ENCODE measurements at regions not wholly inside any gene's neighbourhood (a gene's known extent, or its start where the extent isn't known, plus 50 kb on each side); places are given as distances from the start of the nearest gene placed in this dataset.

GRCh38 chr20:22027423-22027822 lies 322.0 kb downstream of the PAX1 start:
- TF ChIP-seq CTCF (IDR thresholded peaks at IDR 0.05) = no peak
- no peak for TF ChIP-seq POLR2A (IDR thresholded peaks at IDR 0.05)
- no peak for TF ChIP-seq POLR2AphosphoS5 (IDR thresholded peaks at IDR 0.05)
- no peak for TF ChIP-seq EP300 (IDR thresholded peaks at IDR 0.05)

Data from sigmoid colon (tissue), 4 donors.